Esophagus muscularis mucosa (tissue), 3 donors: ENCODE measurements at regions not wholly inside any gene's neighbourhood (a gene's known extent, or its start where the extent isn't known, plus 50 kb on each side); places are given as distances from the start of the nearest gene placed in this dataset.

Source experiments
- POLR2A ChIP-seq: fragments of 450-650 bp; IDR thresholded peaks from one replicate; pipeline ENCODE4 v1.6.1; 2017; ENCODE audit warnings: antibody characterized with exemption, moderate library complexity, mild to moderate bottlenecking, low read depth
- TF ChIP-seq, protein P1 (sequence below), 3 experiments: fragments of 200-600 bp in 2 of 3; fragments of 450-650 bp in 1 of 3; sonication (generic) in 2 of 3; IDR thresholded peaks; one replicate each; pipeline ENCODE4 v1.5.1; 2017 to 2019; ENCODE audit warnings: antibody characterized with exemption in 3 of 3, mild to moderate bottlenecking in 2 of 3, moderate library complexity in 1 of 3

DNA sequence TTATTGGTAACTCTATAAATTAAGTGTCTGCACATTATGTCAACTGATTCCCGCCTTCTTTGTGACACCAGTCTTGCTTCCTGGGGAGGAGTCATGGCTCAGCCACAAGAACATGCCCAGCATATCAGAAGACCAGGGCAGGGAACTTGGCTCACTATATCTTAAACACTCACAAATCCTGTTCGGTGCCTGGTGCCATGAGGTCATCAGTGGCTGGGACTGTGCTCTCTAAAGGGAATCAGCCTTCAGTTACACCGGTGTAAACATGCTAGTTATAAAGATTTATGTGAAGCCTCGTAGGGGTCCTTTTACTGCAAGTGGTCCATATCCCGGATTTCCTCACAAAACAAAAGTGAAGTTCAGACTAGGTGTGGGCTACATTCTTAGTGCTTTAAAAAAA lies 73.1 kb upstream of the ZNF521 start:
- TF ChIP-seq, protein P1, sequence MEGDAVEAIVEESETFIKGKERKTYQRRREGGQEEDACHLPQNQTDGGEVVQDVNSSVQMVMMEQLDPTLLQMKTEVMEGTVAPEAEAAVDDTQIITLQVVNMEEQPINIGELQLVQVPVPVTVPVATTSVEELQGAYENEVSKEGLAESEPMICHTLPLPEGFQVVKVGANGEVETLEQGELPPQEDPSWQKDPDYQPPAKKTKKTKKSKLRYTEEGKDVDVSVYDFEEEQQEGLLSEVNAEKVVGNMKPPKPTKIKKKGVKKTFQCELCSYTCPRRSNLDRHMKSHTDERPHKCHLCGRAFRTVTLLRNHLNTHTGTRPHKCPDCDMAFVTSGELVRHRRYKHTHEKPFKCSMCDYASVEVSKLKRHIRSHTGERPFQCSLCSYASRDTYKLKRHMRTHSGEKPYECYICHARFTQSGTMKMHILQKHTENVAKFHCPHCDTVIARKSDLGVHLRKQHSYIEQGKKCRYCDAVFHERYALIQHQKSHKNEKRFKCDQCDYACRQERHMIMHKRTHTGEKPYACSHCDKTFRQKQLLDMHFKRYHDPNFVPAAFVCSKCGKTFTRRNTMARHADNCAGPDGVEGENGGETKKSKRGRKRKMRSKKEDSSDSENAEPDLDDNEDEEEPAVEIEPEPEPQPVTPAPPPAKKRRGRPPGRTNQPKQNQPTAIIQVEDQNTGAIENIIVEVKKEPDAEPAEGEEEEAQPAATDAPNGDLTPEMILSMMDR (IDR thresholded peaks at IDR 0.05): no peak
- no peak for TF ChIP-seq POLR2A
